NCI-H146 treated with DMSO at 0.1 percent for 48 hours (cell line): ENCODE measurements at regions not wholly inside any gene's neighbourhood (a gene's known extent, or its start where the extent isn't known, plus 50 kb on each side); places are given as distances from the start of the nearest gene placed in this dataset.
"Not testable (repeated sequence)": the region's sequence is repeated elsewhere in the genome, so short reads cannot be mapped to it uniquely, and the experiment has no call there.

ENCODE experiments used
- DNase-seq: peaks from one replicate; lab custom pipeline; 2025; ENCODE audit not compliant: unreplicated experiment; lab: John Stamatoyannopoulos, UW

DNA sequence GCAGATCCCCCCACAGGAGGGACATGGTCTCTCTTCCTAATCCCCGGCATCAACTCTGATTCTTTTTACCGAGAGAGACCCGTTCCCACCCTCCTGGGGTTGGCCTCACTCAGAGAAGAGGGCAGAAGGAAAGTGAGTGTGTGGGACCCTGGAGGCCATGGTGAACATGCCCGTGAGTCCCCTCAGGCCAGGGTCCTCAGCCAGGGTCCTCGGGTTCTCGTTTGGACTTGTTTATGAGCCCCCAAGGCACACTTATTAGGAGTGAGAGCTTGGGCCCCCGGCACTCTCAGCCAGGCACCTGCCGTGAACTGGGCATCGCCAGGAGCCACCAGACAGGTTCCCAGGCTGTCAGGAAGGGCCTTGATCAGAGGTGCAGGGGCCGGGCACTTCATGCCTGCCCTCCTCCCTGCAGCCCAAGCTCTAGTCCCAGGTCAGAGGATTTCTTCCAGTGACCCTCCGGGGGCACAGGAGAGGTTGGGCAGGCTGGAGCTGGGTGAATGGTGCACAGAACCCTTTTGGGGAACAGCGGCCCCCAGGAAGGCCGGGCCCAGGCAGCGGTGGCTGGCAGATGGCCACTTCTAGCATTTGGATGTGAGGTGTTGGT, 122.6 kb downstream of the CRYAA start:
- DNase-seq = no peak

GRCh38 chr21:43290421-43291346, 121.9 kb downstream of the CRYAA start:
- DNase-seq = peak; percentile 47

DNA sequence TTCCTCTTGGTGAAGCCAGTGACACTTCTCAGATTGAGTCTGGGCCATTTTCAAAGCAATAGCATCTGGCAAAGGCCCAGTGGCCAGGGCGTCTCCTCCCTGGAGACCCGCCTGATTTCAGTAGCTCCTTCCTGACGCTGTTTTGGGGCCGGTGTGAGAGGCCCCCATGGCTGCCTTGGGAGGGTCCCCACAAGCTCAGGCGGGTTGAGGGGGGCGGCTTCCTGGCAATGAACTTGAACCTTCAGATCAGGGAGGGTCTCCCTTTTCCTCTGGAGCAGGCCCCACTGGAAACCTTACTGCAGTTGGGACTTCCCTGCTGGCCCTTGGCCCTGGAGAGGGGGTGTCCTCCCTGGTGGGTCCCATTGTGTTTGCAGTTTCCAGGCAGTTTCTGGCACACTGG, 121.2 kb downstream of the CRYAA start:
- no peak for DNase-seq

GRCh38 chr21:43289442-43289841, 120.6 kb downstream of the CRYAA start:
- no peak for DNase-seq

DNA sequence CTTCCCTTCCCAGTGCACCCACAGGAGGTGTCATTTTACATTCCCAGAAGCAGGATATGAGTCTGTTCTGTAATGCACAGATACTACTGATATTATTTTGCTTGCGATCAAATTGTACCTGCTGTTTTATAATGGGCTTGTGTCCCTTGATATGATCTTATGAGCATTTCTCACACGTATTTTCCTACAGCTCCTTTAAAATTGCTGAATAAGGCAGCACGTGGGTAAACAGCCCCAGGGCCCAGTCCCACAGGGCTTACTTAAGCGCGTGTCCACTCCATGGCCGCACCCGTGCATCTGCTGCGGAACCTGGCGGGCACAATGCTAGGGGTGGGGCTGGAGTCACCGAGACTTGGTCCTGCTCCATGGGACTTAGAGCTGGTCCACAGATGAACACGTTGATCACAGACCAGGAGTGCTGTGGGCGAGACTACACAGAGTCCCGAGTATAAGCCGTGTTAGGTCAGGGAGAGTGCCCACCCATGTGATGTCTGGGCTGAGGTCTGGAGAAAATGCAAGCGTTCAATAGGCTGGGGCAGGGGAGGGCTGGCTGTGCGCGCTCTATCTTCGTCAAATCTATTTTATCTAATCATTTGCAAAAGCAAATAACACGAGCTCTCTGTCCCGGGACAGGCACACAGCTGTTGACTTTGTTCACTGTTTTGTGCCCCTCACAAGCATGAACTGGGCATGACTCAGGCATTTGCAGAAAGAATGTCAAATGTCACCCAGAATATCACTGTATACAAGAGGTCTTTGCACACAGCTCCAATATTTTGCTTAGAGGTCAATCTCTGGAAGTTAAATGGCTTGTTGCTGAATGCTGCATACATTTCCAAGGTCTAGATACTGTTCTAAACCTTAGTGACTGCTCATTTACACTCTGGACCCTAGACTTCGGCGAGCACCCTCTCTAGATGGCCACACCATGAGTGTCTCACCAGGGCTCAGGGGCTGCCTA, 119.3 kb downstream of the CRYAA start:
- no peak for DNase-seq

GRCh38 chr21:43287111-43287760, 118.4 kb downstream of the CRYAA start:
- peak; percentile 0 for DNase-seq

DNA sequence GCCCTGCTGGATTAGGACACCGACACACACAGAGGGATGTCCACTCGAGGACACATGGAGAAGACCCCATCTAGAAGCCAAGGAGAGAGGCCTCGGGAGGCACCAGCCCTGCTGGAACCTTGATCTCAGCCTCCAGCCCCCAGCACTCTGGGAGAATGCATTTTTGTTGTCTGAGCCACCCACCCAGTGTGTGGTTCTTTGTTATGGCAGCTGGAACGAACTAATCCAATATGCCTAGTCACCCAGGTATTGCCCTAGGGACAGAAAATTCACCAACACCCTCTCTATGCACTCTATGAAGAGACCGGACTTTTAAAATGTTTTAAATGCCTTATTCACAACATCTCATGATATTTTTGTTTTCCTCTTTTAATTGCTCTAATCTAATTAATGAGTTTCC, 117.4 kb downstream of the CRYAA start:
- DNase-seq = no peak

DNA sequence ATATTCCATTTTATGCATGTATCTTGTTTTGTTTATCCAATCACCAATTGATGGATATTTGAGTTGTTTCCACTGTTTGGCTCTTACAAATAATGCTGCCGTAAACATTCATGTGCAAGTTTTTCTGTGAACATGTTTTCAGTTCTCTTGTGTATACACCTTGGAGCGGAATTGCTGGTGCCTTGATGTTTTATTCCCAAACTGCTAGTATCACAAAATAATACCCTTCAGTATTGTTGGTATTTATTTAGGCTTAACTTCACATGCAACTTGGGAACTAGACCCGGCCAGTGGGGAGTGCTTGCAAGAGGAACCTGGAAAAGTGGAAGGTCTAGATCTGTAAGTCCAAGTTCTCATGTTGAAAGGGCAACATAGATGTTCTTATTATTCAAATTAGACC, 115.9 kb downstream of the CRYAA start:
- DNase-seq = no peak

DNA sequence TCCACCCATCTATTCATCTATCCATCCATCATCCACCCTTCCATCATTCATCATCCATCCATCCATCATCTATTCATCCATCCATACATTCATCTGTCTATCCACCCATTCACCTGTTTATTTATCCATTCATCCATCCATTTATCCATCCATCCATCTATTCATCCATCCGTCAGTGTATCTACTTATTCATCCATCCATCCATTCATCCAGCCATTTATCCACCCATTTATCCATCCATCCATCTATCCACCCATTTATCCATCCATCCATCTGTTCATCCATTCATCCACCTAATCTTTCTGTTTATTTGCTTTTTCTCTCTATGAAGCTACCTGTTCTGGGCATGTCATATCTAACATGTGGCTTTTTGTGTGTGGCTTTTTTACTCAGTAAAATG, 115.4 kb downstream of the CRYAA start:
- DNase-seq = no peak

GRCh38 chr21:43283925-43284221, 115.1 kb downstream of the CRYAA start:
- DNase-seq = not testable (repeated sequence)

DNA sequence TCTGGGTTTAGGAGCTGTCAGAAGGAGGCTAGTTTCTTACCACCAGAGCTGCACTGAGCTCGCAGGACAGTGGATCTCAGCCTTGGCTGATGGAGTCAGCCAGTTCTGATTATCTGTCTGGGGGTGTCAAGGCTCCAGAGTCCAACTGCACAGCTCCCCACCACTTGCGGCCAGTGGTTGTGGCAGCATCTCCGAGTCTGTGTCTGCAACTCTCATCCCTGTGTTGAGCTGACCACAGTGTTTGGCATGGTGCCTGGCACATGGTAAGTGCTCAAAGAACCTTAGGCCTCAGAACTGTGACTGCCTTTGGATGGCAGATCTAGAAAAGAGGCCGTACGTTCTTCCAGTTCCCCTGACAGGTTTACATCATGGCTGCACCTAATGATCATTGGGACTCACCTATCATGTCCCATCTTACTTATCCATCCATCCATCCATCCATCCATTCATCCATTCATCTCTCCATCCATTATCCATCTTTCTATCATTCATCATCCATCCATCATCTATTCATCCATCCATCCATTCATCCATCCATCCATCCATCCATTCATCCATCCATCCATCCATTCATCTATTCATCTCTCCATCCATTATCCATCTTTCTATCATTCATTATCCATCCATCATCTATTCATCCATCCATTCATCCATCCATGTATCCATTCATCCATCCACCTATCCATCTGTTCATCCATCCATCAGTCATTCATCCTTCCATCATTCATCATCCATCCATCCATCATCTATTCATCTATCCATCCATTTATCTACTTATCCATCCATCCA, 114.5 kb downstream of the CRYAA start:
- no peak for DNase-seq

- DNase-seq = no peak
Measured at GRCh38 chr21:43282358-43283120, 113.7 kb downstream of the CRYAA start.

GRCh38 chr21:43281661-43282357, 113.0 kb downstream of the CRYAA start:
- no peak for DNase-seq

DNA sequence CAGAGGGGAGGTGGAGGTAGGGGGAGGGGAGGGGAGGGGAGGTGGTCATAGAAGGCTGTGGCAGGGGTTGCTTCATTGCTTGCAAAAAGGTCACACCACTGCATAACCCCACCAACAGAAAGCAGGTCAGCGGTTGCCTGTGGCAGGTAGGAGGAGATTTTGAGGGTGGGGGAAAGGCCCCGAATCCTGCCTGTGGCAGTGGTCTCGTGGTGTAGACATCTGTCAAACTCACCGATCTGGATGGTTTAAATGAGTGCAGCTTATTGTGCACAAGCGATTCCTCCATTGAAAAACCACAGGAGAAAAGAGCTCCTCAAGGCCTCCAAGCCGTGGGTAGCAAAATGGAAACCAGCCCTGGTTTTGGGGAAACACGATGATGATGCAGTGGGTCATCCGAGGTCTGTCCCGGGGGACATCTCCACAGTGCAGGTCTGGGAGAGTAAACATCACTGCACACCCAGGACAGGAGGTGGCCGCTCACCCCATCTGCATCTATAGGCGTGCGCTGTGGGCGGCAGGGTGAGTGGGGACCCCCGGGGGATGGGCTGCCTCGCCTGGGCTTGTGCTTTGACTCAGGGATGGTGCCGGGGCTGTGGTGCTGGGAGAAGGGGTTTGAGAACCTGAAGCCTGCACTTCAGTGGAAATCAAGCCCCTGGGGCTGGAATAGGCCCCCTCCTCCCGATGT, 112.3 kb downstream of the CRYAA start:
- DNase-seq = no peak

- DNase-seq = no peak
Measured at GRCh38 chr21:43279578-43279894, 110.7 kb downstream of the CRYAA start.

DNA sequence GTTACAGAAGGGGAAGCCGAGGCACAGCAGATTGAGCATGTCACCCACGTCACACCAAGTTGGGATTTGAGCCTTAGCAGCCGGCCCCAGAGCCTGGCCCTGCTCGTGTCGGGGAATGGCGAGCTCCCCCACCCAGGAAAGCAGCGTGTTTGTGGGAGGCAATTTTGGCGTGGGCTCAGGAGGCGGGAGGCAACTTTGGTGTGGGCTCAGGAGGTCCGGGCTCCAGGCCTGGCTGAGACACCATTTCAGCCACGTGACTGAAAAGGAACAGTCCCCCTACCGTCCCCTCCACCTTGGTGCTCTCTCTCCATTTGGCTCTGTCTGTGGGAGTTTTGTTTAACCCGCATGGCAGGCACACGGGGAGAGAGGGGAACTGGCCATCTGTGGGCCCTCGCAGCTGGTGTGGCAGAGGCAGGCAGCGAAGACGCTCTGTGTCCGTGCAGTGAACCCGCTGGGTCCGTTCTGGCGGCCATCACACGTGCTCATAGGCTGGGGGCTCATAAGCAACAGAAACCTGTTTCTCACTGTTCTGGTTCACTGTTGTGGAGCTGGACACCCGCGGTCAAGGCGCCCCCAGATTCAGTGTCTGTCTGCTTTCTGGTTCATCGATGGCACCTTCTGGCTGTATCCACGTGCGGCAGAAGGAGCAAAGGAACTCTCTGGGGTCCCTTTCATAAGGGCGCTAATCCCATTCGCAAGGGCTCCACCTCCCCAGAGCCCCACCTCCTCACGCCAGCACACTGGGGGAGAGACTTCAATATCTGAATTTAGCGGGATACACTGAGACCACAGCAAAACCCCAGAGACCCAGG, 110.2 kb downstream of the CRYAA start:
- no peak for DNase-seq

DNA sequence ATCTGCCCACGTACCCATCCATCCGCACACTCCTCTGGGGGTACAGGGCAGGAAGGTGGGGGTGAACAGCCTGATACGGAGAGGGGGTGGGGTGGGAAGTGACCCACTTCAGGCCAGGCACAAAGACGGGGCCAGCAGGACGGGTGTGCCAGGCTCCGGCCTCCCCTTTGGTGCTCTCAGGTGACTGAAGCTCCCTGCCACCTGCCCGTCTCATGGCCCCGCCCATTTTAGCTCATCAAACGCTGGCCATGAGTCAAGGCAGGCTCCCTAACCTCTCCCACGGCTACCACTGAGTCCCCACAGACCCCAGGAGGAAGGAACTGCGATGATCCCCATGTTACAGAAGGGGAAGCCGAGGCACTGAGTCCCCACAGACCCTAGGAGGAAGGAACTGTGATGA, 109.6 kb downstream of the CRYAA start:
- DNase-seq = no peak
